DND-41 (cell line): ENCODE measurements at regions not wholly inside any gene's neighbourhood (a gene's known extent, or its start where the extent isn't known, plus 50 kb on each side); places are given as distances from the start of the nearest gene placed in this dataset.

Experiments used
- ATAC-seq: fragments of 200-7000 bp; cut with Tn5 transposase; 3 replicates; pipeline ENCODE4 v1.9.1; 2021; ENCODE audit warnings: low read depth; ENCODE audit not compliant: insufficient read depth
- DNase-seq: peaks from one replicate; pipeline ENCODE4 v3.0.0-alpha.2; 2020
- H2AFZ ChIP-seq: 2 replicates; pipeline ENCODE4 v1.6.0; 2012; ENCODE audit warnings: low read depth, low read length
- H3K27ac ChIP-seq: 2 replicates; pipeline ENCODE4 v1.5.1; 2012; ENCODE audit warnings: low read length, inconsistent platforms
- H3K27me3 ChIP-seq: fragments of 200-600 bp; sonication (generic); 2 replicates; pipeline ENCODE4 v1.6.0; 2012; ENCODE audit warnings: low read length, mild to moderate bottlenecking, inconsistent platforms; ENCODE audit not compliant: insufficient read depth, poor library complexity
- H3K36me3 ChIP-seq: 2 replicates; pipeline ENCODE4 v1.5.1; 2012; ENCODE audit warnings: low read length, inconsistent platforms; ENCODE audit not compliant: insufficient read depth
- H3K4me1 ChIP-seq: 2 replicates; pipeline ENCODE4 v1.5.1; 2012; ENCODE audit warnings: mild to moderate bottlenecking, low read length; ENCODE audit not compliant: insufficient read depth
- H3K4me2 ChIP-seq: 2 replicates; pipeline ENCODE4 v1.6.0; 2012; ENCODE audit warnings: mild to moderate bottlenecking, moderate library complexity, low read length, inconsistent platforms; ENCODE audit not compliant: insufficient read depth
- H3K4me3 ChIP-seq, 2 experiments: fragments of 200-600 bp in 1 of 2; shearing (Covaris generic) in 1 of 2; 2 replicates each; pipeline ENCODE4 v1.5.1; 2012 to 2016; ENCODE audit warnings: inconsistent platforms in 2 of 2, low read length in 2 of 2, mild to moderate bottlenecking in 2 of 2, low read depth in 1 of 2, moderate library complexity in 1 of 2
- H3K79me2 ChIP-seq: 2 replicates; pipeline ENCODE4 v1.6.0; 2012; ENCODE audit warnings: low read length, inconsistent platforms; ENCODE audit not compliant: insufficient read depth
- H3K9ac ChIP-seq: 2 replicates; pipeline ENCODE4 v1.6.0; 2012; ENCODE audit warnings: low read depth, mild to moderate bottlenecking, inconsistent platforms, low read length, moderate library complexity
- H3K9me3 ChIP-seq: 2 replicates; pipeline ENCODE4 v1.5.1; 2012; ENCODE audit warnings: low read length, moderate library complexity, mild to moderate bottlenecking, inconsistent platforms; ENCODE audit not compliant: insufficient read depth, severe bottlenecking
- H4K20me1 ChIP-seq: 2 replicates; pipeline ENCODE4 v1.6.0; 2012; ENCODE audit warnings: low read length; ENCODE audit not compliant: insufficient read depth
- EZH2 ChIP-seq: IDR thresholded peaks from 3 replicates; pipeline ENCODE4 v1.6.1; 2012; ENCODE audit warnings: borderline replicate concordance, low read depth, mild to moderate bottlenecking, moderate library complexity, low read length, inconsistent platforms; ENCODE audit not compliant: severe bottlenecking
- TF ChIP-seq, protein P1 (sequence below): IDR thresholded peaks from 2 replicates; pipeline ENCODE4 v1.5.1; 2012; ENCODE audit warnings: borderline replicate concordance, low read length, moderate library complexity, mild to moderate bottlenecking; ENCODE audit not compliant: poor library complexity, severe bottlenecking; ENCODE audit errors: extremely low read depth

DNA sequence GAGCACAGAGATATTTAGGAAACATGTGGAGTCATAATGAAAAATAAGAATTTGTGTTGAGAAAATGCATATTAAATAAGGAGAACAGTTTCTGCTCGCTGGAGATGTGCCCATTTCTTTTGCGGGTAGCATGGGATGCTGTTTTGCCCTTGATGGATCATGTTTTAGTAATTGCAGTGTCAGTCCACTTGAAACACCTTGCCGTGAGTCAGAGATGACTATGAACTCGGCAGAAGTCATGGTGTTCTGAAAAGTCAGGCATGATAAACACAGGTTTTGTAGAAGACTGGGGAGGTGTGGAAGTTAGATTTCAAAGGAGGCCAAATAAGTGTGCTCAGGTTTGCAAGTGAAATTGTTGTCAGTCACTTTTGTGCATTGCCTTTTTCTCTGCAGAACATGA, 315.0 kb upstream of the LRRC7 start:
- no peak overlapping the region for H3K9ac ChIP-seq
- H3K4me2 ChIP-seq = no peak overlapping the region
- H3K9me3 ChIP-seq = no peaks in the 10 kb centered on the region
- H3K27ac ChIP-seq = no peak overlapping the region
- DNase-seq (no peak), ATAC-seq (no peak)
- TF ChIP-seq, protein P1, sequence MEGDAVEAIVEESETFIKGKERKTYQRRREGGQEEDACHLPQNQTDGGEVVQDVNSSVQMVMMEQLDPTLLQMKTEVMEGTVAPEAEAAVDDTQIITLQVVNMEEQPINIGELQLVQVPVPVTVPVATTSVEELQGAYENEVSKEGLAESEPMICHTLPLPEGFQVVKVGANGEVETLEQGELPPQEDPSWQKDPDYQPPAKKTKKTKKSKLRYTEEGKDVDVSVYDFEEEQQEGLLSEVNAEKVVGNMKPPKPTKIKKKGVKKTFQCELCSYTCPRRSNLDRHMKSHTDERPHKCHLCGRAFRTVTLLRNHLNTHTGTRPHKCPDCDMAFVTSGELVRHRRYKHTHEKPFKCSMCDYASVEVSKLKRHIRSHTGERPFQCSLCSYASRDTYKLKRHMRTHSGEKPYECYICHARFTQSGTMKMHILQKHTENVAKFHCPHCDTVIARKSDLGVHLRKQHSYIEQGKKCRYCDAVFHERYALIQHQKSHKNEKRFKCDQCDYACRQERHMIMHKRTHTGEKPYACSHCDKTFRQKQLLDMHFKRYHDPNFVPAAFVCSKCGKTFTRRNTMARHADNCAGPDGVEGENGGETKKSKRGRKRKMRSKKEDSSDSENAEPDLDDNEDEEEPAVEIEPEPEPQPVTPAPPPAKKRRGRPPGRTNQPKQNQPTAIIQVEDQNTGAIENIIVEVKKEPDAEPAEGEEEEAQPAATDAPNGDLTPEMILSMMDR = no peak
- no peak for TF ChIP-seq EZH2
- H3K36me3 ChIP-seq = no peaks in the 10 kb centered on the region
- no peaks in the 10 kb centered on the region for H3K27me3 ChIP-seq
- H3K4me1 ChIP-seq = no peaks in the 10 kb centered on the region
- no peaks in the 10 kb centered on the region for H3K79me2 ChIP-seq
- no peak overlapping the region for H3K4me3 ChIP-seq
- H4K20me1 ChIP-seq = no peaks in the 10 kb centered on the region
- H2AFZ ChIP-seq = no peak overlapping the region

DNA sequence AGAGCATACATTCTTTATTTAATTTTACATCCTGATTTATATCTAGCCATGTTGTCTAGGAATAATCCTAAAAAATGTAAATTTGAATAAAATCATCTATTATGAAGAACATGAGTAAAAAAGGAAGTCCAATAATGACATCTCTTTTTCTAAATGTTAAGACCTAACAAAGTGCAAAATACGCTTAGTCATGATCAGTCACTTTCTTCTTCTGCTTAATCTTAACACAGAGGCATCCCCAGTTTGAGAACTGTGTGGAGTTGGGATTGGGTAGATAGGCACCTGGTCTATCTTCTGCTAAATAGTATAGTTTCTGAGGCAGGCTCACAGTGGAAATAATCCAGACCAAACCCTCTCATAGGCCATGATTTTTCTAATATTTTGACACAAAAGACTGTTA, 311.7 kb upstream of the LRRC7 start:
- TF ChIP-seq, protein P1 = no peak
- no peak for TF ChIP-seq EZH2
- no peak for DNase-seq
- Histone ChIP-seq H3K27ac (no peak overlapping the region), H3K79me2 (no peaks in the 10 kb centered on the region), H3K4me1 (no peaks in the 10 kb centered on the region), H4K20me1 (no peaks in the 10 kb centered on the region), H3K4me2 (no peak overlapping the region), H3K9me3 (no peaks in the 10 kb centered on the region), H3K9ac (no peak overlapping the region), H3K27me3 (no peaks in the 10 kb centered on the region), H3K4me3 (no peak overlapping the region), H3K36me3 (no peaks in the 10 kb centered on the region), H2AFZ (no peak overlapping the region)
- ATAC-seq = no peak

DNA sequence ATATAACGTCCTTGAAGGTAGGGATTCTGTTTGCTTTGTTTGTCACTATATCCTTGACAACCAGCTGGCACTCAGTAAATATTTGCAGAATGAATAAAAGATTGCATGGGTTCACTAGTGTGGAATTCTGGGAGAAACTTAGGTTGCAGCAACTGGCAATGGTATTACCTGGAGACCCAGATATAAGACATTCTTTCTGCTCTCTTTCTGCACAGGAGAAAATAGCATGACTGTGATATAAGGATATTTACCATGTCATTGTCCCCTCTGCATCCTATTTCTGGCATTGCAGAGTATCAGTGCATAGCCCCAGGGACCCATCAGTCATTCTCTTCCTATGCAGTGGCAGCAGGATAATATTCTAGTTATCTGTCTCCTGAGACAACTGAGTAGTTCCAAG, 308.9 kb upstream of the LRRC7 start:
- Histone ChIP-seq H4K20me1 (no peaks in the 10 kb centered on the region), H3K27me3 (no peaks in the 10 kb centered on the region), H2AFZ (no peak overlapping the region), H3K9ac (no peak overlapping the region), H3K4me2 (no peak overlapping the region), H3K9me3 (no peaks in the 10 kb centered on the region), H3K4me1 (no peaks in the 10 kb centered on the region), H3K79me2 (no peaks in the 10 kb centered on the region), H3K27ac (no peak overlapping the region), H3K36me3 (no peaks in the 10 kb centered on the region), H3K4me3 (no peak overlapping the region)
- no peak for TF ChIP-seq EZH2
- TF ChIP-seq, protein P1 = no peak
- ATAC-seq (no peak), DNase-seq (no peak)

DNA sequence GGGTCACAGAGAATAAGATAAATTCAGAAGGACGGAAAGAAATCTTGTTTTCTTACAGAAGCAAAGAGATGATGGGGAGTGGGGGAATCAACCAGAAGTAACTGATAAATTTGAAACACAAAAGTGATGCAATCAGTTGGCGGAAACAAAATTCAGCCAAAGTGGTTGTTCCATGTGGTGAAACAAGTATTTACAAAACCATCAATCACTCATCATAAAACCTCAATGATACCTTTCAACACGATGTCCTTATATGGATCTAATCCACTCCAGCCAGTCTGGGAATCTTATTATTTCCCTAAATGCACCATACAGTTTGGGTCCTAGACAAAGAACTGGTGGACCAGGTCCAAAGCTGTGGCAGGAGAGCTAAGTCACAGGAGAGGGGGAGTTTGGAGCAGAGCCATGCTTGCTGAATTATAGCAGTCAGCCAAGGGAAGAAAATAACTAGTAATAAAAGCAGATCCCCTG, 303.8 kb upstream of the LRRC7 start:
- TF ChIP-seq, protein P1 = no peak
- H3K79me2 ChIP-seq = no peaks in the 10 kb centered on the region
- H4K20me1 ChIP-seq = no peaks in the 10 kb centered on the region
- no peak overlapping the region for H2AFZ ChIP-seq
- no peaks in the 10 kb centered on the region for H3K9me3 ChIP-seq
- no peak overlapping the region for H3K4me2 ChIP-seq
- no peak for DNase-seq
- no peak overlapping the region for H3K4me3 ChIP-seq
- H3K9ac ChIP-seq = no peak overlapping the region
- H3K36me3 ChIP-seq = no peaks in the 10 kb centered on the region
- no peaks in the 10 kb centered on the region for H3K27me3 ChIP-seq
- no peak for ATAC-seq
- no peaks in the 10 kb centered on the region for H3K4me1 ChIP-seq
- no peak overlapping the region for H3K27ac ChIP-seq
